HCT116 (cell line): ENCODE measurements at regions not wholly inside any gene's neighbourhood (a gene's known extent, or its start where the extent isn't known, plus 50 kb on each side); places are given as distances from the start of the nearest gene placed in this dataset.

ENCODE experiments used
- ATF3 ChIP-seq: IDR thresholded peaks from 2 replicates; pipeline ENCODE4 v1.6.1; 2012
- CTCF ChIP-seq, 3 experiments: fragments of 200-600 bp in 1 of 3; sonication (generic) in 1 of 3; IDR thresholded peaks in 2 of 3; conservative IDR thresholded peaks in 1 of 3; 2 replicates each; pipeline ENCODE4 v1.5.1; 2012 to 2017; ENCODE audit warnings: low read depth in 2 of 3, low read length in 2 of 3, antibody characterized with exemption in 1 of 3, borderline replicate concordance in 1 of 3, control low read depth in 1 of 3, mild to moderate bottlenecking in 1 of 3, mixed read lengths in 1 of 3, mixed run types in 1 of 3, moderate library complexity in 1 of 3; ENCODE audit not compliant: insufficient read depth in 1 of 3
- EZH2 ChIP-seq: fragments of 200-600 bp; sonication (generic); IDR thresholded peaks from 2 replicates; pipeline ENCODE4 v1.6.1; 2017; ENCODE audit warnings: antibody characterized with exemption, mixed run types
- JUND ChIP-seq: IDR thresholded peaks from 2 replicates; pipeline ENCODE4 v1.6.1; 2012
- POLR2A ChIP-seq: IDR thresholded peaks from 2 replicates; pipeline ENCODE4 v1.7.0; 2011; ENCODE audit warnings: borderline replicate concordance; ENCODE audit not compliant: insufficient read depth, insufficient read length; ENCODE audit errors: extremely low read depth
- POLR2AphosphoS5 ChIP-seq: IDR thresholded peaks from 2 replicates; pipeline ENCODE4 v1.6.1; 2011; ENCODE audit warnings: mild to moderate bottlenecking, low read depth, low read length, moderate library complexity
- RAD21 ChIP-seq: IDR thresholded peaks from 2 replicates; pipeline ENCODE4 v1.6.1; 2012; ENCODE audit warnings: low read depth, mild to moderate bottlenecking
- SIN3A ChIP-seq: IDR thresholded peaks from 2 replicates; pipeline ENCODE4 v1.6.1; 2012; ENCODE audit warnings: low read depth
- ZBTB33 ChIP-seq: IDR thresholded peaks from 2 replicates; pipeline ENCODE4 v1.6.1; 2011; ENCODE audit warnings: mild to moderate bottlenecking, low read length, moderate library complexity; ENCODE audit not compliant: insufficient replicate concordance; ENCODE audit errors: extremely low read depth
- TF ChIP-seq, protein P1 (sequence below): IDR thresholded peaks from 2 replicates; pipeline ENCODE4 v1.6.1; 2012

GRCh38 chr6:95917034-95917433 lies 98.7 kb upstream of the FUT9 start:
- TF ChIP-seq CTCF (IDR thresholded peaks at IDR 0.05 in 2 of 3, conservative IDR thresholded peaks at IDR 0.05 in 1 of 3; ENCODE audit: borderline replicate concordance in 1 of 3, insufficient read depth in 1 of 3, low read depth in 2 of 3, low read length in 2 of 3) (no peak), RAD21 (no peak), JUND (no peak), POLR2AphosphoS5 (no peak), SIN3A (no peak), POLR2A (no peak), ATF3 (no peak), EZH2 (no peak), ZBTB33 (no peak)
- TF ChIP-seq, protein P1, sequence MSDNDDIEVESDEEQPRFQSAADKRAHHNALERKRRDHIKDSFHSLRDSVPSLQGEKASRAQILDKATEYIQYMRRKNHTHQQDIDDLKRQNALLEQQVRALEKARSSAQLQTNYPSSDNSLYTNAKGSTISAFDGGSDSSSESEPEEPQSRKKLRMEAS = no peak
